ENCODE measurements at regions not wholly inside any gene's neighbourhood (a gene's known extent, or its start where the extent isn't known, plus 50 kb on each side); places are given as distances from the start of the nearest gene placed in this dataset.
"Not testable (repeated sequence)": the region's sequence is repeated elsewhere in the genome, so short reads cannot be mapped to it uniquely, and the experiment has no call there.

DNA sequence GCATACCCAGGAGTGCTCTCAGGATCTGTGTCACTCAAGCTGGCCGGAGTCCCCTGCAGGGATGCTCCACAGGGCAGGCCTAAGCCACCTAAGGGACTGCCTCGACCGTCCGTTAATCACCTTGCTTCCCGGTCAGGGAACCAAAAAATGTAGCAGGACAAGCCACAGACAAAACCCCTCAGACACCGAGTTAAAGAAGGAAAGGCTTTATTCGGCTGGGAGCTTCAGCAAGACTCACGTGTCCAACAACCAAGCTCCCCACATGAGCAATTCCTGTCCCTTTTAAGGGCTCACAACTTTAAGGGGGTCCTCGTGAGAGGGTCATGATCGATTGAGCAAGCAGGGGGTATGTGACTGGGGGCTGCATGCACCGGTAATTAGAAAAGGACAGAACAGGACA lies 72.1 kb upstream of the GMDS start:
- not testable (repeated sequence) for H3K36me3 ChIP-seq (ENCODE audit: insufficient read depth, low read length); H3K9ac ChIP-seq (ENCODE audit: low read length); H3K4me3 ChIP-seq (ENCODE audit: low read length); H3K4me2 ChIP-seq (ENCODE audit: low read depth, low read length, poor library complexity, severe bottlenecking); H3K4me1 ChIP-seq (ENCODE audit: low read length); H3K9me3 ChIP-seq (ENCODE audit: low read length); H2AFZ ChIP-seq (ENCODE audit: low read length); H3K79me2 ChIP-seq (ENCODE audit: low read length); DNase-seq; H3K27ac ChIP-seq (ENCODE audit: low read length); H3K27me3 ChIP-seq (ENCODE audit: low read length); H4K20me1 ChIP-seq (ENCODE audit: insufficient read depth, low read depth, low read length); H3K9me2 ChIP-seq (replicated peaks; ENCODE audit: insufficient read depth, low read length)

DNA sequence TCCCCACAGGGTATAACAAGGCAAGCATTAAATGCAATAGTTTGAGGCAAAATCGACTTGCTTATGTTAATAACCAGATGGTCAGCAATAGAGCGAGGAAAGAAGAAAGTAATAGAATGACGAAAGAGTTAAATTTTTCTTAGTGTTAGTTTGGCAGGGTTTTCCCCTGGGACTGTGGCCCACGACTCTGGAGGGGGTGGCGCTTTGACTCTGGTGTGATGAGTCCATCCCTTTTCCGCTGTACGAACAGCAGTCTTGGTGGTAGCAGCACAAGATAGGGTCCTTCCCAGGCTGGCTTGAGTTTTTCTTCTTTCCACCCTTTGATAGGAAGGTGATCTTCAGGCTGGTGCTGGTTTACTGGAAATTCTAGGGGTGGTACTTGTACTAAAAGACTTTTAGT lies 69.2 kb upstream of the GMDS start:
- Histone ChIP-seq H3K79me2 (ENCODE audit: low read length) (no peaks in the 10 kb centered on the region), H3K4me1 (ENCODE audit: low read length) (no peaks in the 10 kb centered on the region), H3K27ac (ENCODE audit: low read length) (no peak overlapping the region), H3K36me3 (ENCODE audit: insufficient read depth, low read length) (no peaks in the 10 kb centered on the region), H3K4me3 (ENCODE audit: low read length) (no peak overlapping the region), H3K9me2 (replicated peaks; ENCODE audit: insufficient read depth, low read length) (no peaks in the 10 kb centered on the region), H3K4me2 (ENCODE audit: low read depth, low read length, poor library complexity, severe bottlenecking) (no peak overlapping the region), H3K9me3 (ENCODE audit: low read length) (no peaks in the 10 kb centered on the region), H4K20me1 (ENCODE audit: insufficient read depth, low read depth, low read length) (no peaks in the 10 kb centered on the region), H3K9ac (ENCODE audit: low read length) (no peak overlapping the region), H2AFZ (ENCODE audit: low read length) (no peak overlapping the region), H3K27me3 (ENCODE audit: low read length) (no peaks in the 10 kb centered on the region)
- DNase-seq = no peak

GRCh38 chr6:2310042-2310441 lies 64.6 kb upstream of the GMDS start:
- H4K20me1 ChIP-seq (ENCODE audit: insufficient read depth, low read depth, low read length) = no peaks in the 10 kb centered on the region
- H3K27ac ChIP-seq (ENCODE audit: low read length) = no peak overlapping the region
- H3K9me2 ChIP-seq (replicated peaks; ENCODE audit: insufficient read depth, low read length) = no peaks in the 10 kb centered on the region
- H2AFZ ChIP-seq (ENCODE audit: low read length) = no peak overlapping the region
- H3K9me3 ChIP-seq (ENCODE audit: low read length) = no peaks in the 10 kb centered on the region
- no peak for DNase-seq
- H3K36me3 ChIP-seq (ENCODE audit: insufficient read depth, low read length) = no peaks in the 10 kb centered on the region
- no peaks in the 10 kb centered on the region for H3K4me1 ChIP-seq (ENCODE audit: low read length)
- H3K4me3 ChIP-seq (ENCODE audit: low read length) = no peak overlapping the region
- H3K4me2 ChIP-seq (ENCODE audit: low read depth, low read length, poor library complexity, severe bottlenecking) = no peak overlapping the region
- no peak overlapping the region for H3K9ac ChIP-seq (ENCODE audit: low read length)
- no peaks in the 10 kb centered on the region for H3K79me2 ChIP-seq (ENCODE audit: low read length)
- H3K27me3 ChIP-seq (ENCODE audit: low read length) = no peaks in the 10 kb centered on the region

GRCh38 chr6:2309122-2309521 lies 63.7 kb upstream of the GMDS start:
- no peak overlapping the region for H3K4me2 ChIP-seq (ENCODE audit: low read depth, low read length, poor library complexity, severe bottlenecking)
- H2AFZ ChIP-seq (ENCODE audit: low read length) = no peak overlapping the region
- H4K20me1 ChIP-seq (ENCODE audit: insufficient read depth, low read depth, low read length) = no peaks in the 10 kb centered on the region
- no peaks in the 10 kb centered on the region for H3K27me3 ChIP-seq (ENCODE audit: low read length)
- H3K4me3 ChIP-seq (ENCODE audit: low read length) = no peak overlapping the region
- no peaks in the 10 kb centered on the region for H3K9me2 ChIP-seq (replicated peaks; ENCODE audit: insufficient read depth, low read length)
- H3K9ac ChIP-seq (ENCODE audit: low read length) = no peak overlapping the region
- H3K4me1 ChIP-seq (ENCODE audit: low read length) = no peaks in the 10 kb centered on the region
- H3K9me3 ChIP-seq (ENCODE audit: low read length) = no peaks in the 10 kb centered on the region
- no peaks in the 10 kb centered on the region for H3K79me2 ChIP-seq (ENCODE audit: low read length)
- no peak overlapping the region for H3K27ac ChIP-seq (ENCODE audit: low read length)
- H3K36me3 ChIP-seq (ENCODE audit: insufficient read depth, low read length) = no peaks in the 10 kb centered on the region
- DNase-seq = no peak

DNA sequence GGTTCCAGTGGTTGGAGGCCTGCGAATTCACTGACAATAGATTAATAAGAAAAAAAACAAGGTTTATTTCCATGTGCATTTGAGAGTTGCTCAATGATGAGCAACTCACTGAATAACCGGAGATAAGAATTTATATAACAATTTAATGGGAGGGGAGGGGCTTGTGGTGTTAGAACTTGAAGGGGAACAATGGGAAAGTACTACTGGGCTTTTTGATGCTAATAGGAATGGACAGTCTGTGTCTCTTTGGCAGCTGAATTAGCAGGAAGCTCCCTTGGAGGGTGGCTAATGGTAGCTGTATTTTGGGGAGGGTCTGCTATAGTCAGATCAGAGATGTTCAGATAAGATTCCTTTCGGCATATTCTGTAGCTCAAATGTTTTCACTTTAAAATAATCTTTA lies 62.4 kb upstream of the GMDS start:
- no peaks in the 10 kb centered on the region for H3K79me2 ChIP-seq (ENCODE audit: low read length)
- H3K4me3 ChIP-seq (ENCODE audit: low read length) = no peak overlapping the region
- H3K9me3 ChIP-seq (ENCODE audit: low read length) = no peaks in the 10 kb centered on the region
- H3K4me2 ChIP-seq (ENCODE audit: low read depth, low read length, poor library complexity, severe bottlenecking) = no peak overlapping the region
- H3K9ac ChIP-seq (ENCODE audit: low read length) = no peak overlapping the region
- H4K20me1 ChIP-seq (ENCODE audit: insufficient read depth, low read depth, low read length) = no peaks in the 10 kb centered on the region
- H3K9me2 ChIP-seq (replicated peaks; ENCODE audit: insufficient read depth, low read length) = no peaks in the 10 kb centered on the region
- H3K4me1 ChIP-seq (ENCODE audit: low read length) = no peaks in the 10 kb centered on the region
- H2AFZ ChIP-seq (ENCODE audit: low read length) = no peak overlapping the region
- H3K27ac ChIP-seq (ENCODE audit: low read length) = no peak overlapping the region
- no peak for DNase-seq
- no peaks in the 10 kb centered on the region for H3K36me3 ChIP-seq (ENCODE audit: insufficient read depth, low read length)
- no peaks in the 10 kb centered on the region for H3K27me3 ChIP-seq (ENCODE audit: low read length)

GRCh38 chr6:2305951-2306350 lies 60.5 kb upstream of the GMDS start:
- no peaks in the 10 kb centered on the region for H3K36me3 ChIP-seq (ENCODE audit: insufficient read depth, low read length)
- H3K9ac ChIP-seq (ENCODE audit: low read length) = no peak overlapping the region
- no peaks in the 10 kb centered on the region for H3K4me1 ChIP-seq (ENCODE audit: low read length)
- no peak for DNase-seq
- no peak overlapping the region for H3K27ac ChIP-seq (ENCODE audit: low read length)
- no peaks in the 10 kb centered on the region for H4K20me1 ChIP-seq (ENCODE audit: insufficient read depth, low read depth, low read length)
- no peak overlapping the region for H3K4me3 ChIP-seq (ENCODE audit: low read length)
- H3K79me2 ChIP-seq (ENCODE audit: low read length) = no peaks in the 10 kb centered on the region
- no peaks in the 10 kb centered on the region for H3K9me3 ChIP-seq (ENCODE audit: low read length)
- H3K4me2 ChIP-seq (ENCODE audit: low read depth, low read length, poor library complexity, severe bottlenecking) = no peak overlapping the region
- no peaks in the 10 kb centered on the region for H3K27me3 ChIP-seq (ENCODE audit: low read length)
- no peak overlapping the region for H2AFZ ChIP-seq (ENCODE audit: low read length)
- H3K9me2 ChIP-seq (replicated peaks; ENCODE audit: insufficient read depth, low read length) = no peaks in the 10 kb centered on the region

DNA sequence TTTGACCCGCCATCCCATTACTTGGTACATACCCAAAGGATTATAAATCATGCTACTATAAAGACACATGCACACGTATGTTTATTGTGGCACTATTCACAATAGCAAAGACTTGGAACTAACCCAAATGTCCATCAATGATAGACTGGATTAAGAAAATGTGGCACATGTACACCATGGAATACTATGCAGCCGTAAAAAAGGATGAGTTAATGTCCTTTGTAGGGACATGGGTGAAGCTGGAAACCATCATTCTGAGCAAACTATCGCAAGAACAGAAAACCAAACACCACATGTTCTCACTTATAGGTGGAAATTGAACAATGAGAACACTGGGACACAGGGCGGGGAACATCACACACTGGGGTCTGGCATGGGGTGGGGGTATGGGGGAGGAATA lies 57.1 kb upstream of the GMDS start:
- not testable (repeated sequence) for H2AFZ ChIP-seq (ENCODE audit: low read length); H3K9me2 ChIP-seq (replicated peaks; ENCODE audit: insufficient read depth, low read length); H3K9me3 ChIP-seq (ENCODE audit: low read length); DNase-seq; H3K27ac ChIP-seq (ENCODE audit: low read length); H3K79me2 ChIP-seq (ENCODE audit: low read length); H3K9ac ChIP-seq (ENCODE audit: low read length); H3K36me3 ChIP-seq (ENCODE audit: insufficient read depth, low read length); H3K4me3 ChIP-seq (ENCODE audit: low read length); H3K4me1 ChIP-seq (ENCODE audit: low read length); H3K27me3 ChIP-seq (ENCODE audit: low read length); H4K20me1 ChIP-seq (ENCODE audit: insufficient read depth, low read depth, low read length); H3K4me2 ChIP-seq (ENCODE audit: low read depth, low read length, poor library complexity, severe bottlenecking)

DNA sequence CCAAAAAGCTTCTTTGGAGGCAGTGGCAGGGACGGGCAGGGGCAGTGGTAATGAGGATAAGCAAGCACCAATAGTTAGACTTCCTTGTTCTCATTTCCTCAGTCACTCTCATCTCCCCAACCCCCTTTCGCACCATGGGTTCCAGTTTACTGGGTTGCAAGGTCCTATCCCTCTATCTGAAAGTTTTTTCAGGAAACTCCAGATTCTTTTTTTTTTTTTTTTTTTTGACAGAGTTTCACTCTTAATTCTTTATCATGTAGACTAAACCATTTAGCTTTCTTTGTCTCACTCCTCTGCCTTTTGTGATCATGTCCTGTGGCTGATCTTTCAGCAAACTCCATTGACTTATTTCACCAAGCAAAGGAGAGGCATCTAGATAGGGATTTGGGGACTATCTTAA lies 51.4 kb upstream of the GMDS start:
- Histone ChIP-seq H3K9me2 (replicated peaks; ENCODE audit: insufficient read depth, low read length) (no peaks in the 10 kb centered on the region; the same call in 1 of the 2 replicates), H3K79me2 (ENCODE audit: low read length) (no peaks in the 10 kb centered on the region), H3K27ac (ENCODE audit: low read length) (no peak overlapping the region), H3K27me3 (ENCODE audit: low read length) (no peaks in the 10 kb centered on the region), H3K9ac (ENCODE audit: low read length) (no peak overlapping the region), H3K36me3 (ENCODE audit: insufficient read depth, low read length) (no peaks in the 10 kb centered on the region), H2AFZ (ENCODE audit: low read length) (no peak overlapping the region), H3K9me3 (ENCODE audit: low read length) (no peaks in the 10 kb centered on the region), H3K4me2 (ENCODE audit: low read depth, low read length, poor library complexity, severe bottlenecking) (no peak overlapping the region), H3K4me3 (ENCODE audit: low read length) (no peak overlapping the region), H4K20me1 (ENCODE audit: insufficient read depth, low read depth, low read length) (no peaks in the 10 kb centered on the region), H3K4me1 (ENCODE audit: low read length) (no peaks in the 10 kb centered on the region)
- no peak for DNase-seq
